HG02571 (cell line): ENCODE measurements at regions not wholly inside any gene's neighbourhood (a gene's known extent, or its start where the extent isn't known, plus 50 kb on each side); places are given as distances from the start of the nearest gene placed in this dataset.

Source experiments
- ATAC-seq: cut with Tn5 transposase; IDR thresholded peaks from one replicate; pipeline ENCODE4 v1.9.1; 2021; ENCODE audit warnings: mild to moderate bottlenecking, moderate library complexity; ENCODE audit not compliant: unreplicated experiment

DNA sequence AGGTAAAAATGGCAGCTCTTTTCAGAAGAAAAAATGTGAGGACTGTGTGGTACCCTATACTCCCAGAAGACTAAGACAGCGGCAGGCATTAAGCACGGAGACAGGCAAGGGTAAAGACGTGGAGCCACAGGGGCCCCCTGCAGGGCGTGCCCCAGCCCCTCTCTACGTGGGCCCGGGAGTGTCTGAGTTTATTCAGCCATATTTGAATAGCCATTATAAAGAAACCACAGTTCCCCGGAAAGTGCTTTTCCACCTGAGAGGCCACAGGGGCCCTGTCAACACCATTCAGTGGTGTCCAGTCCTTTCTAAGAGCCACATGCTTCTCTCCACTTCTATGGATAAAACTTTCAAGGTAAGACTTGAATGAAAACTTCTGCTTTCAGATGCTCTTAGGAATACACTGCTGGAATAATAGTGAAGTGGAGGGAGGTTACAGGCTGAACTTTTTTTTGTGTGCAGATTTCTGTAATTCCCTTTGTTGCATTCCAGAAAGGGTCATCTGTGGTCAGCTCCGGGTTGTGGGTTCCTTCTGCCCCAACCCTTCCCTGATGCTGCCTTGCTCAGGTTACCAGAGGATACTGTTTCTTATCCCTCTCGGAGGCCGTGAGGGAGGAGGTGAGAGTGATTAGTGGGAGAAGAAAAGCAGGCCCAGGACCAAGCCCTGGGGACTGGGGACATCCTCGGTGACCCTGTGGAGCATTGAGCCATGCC is 58.4 kb downstream of the SLC25A47 start:
- ATAC-seq: no peak

- ATAC-seq: no peak
Measured at GRCh38 chr14:100382106-100382455, 58.9 kb downstream of the SLC25A47 start.

- no peak for ATAC-seq
Measured at GRCh38 chr14:100383727-100384158, 60.6 kb downstream of the SLC25A47 start.

DNA sequence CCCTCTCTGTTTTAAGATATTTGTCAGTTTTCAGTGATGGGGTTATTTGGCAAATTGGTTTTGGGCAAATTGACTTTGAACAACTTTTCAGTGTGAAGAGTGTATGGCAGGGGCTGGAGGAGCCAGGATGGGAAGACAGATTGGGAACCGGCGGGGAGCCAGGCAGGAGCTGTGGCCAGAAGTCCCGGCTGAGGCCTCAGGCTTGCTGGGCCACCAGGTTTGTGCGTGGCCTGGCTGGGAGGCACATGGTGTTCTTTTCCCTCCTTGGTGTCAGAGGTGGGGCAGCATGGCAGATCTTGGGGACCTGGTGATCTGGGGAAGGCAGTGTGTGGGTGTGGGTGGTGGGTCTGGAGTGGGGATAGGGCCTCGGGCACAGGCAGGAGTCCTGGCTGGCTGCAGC is 61.1 kb downstream of the SLC25A47 start:
- ATAC-seq: no peak

GRCh38 chr14:100384819-100385813 is 62.0 kb downstream of the SLC25A47 start:
- no peak for ATAC-seq

DNA sequence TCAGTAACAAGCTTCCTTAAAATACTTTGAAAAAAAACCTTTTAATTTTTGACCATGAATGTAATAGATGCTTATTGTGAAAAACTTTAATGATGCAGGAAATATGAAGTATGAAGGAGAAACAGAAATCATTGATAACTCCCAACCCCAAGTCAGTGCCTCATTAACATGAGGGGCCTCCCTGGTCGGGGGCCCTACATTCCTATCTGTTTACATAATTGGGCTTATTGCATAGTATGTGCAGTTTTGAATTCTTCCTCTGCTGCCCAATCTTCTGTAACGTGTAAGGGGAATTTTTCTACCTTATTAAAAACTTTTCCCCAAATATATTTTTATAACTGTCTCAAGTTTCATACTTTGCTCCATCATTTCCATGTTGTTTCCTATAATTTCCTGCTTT is 63.0 kb downstream of the SLC25A47 start:
- ATAC-seq: no peak

GRCh38 chr14:100386846-100387245 is 63.7 kb downstream of the SLC25A47 start:
- ATAC-seq: no peak

DNA sequence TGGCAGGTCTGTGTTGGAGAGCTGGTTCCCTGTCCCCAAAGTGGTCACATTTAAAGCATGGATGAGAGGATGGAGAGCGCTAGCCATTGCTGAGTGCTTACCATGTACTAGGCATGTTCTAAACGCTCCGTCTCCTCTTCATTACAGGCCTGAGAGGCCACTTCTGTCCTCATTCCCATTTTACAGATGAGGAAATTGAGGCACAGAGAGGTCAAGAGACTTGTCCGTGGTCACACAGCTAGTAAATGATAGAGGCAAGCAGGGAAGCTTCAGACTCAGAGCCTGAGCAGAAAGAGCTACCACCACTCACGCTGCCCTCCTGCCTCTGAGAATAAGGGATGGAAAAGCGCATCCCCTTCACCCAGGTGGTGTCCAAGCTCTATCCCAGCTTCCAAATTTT is 64.3 kb downstream of the SLC25A47 start:
- no peak for ATAC-seq

DNA sequence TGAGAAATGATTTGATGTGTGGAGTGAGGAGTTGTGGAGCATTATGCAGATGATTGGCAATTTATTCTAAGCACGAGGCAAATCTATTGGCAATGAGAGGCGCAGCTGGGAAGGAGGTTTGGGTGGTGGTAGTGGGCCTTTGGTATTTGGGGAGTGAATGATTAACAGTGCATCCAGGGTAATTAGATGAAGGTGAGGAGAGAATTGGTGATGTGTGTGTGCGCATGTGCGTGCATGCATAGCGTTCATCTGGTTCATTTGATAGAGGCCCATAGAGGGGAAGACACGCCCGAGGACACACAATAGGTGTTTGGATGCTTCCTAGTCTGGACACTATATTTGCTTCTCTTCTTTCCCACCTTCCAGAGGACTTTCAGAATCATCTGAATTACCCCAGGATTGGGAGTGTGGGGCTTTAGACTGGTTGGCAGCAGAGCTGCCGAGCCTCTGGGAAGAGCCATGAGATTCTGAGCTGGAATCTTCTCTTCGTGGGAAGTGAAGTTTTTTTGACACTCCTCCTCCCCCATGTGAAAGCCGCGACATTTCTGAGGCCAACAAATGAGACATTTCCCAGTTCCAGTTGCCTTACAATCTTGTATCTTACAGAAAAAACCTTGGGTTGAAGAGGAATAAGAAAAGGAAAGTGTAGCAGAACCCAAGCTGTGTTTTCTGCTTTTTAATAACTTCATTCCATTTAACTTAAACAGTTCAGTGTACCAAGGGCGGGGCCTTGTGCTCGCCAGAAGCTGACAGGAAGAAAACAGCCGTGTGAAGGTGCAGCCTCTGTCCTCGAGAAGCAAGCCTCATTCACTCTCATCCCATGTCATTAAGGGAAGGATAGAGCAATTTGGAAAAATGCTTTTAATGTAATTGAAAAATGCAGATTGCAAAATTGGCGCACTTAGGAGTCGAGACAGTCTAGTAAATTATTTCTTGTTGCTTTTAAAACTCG is 65.2 kb downstream of the SLC25A47 start:
- no peak for ATAC-seq

DNA sequence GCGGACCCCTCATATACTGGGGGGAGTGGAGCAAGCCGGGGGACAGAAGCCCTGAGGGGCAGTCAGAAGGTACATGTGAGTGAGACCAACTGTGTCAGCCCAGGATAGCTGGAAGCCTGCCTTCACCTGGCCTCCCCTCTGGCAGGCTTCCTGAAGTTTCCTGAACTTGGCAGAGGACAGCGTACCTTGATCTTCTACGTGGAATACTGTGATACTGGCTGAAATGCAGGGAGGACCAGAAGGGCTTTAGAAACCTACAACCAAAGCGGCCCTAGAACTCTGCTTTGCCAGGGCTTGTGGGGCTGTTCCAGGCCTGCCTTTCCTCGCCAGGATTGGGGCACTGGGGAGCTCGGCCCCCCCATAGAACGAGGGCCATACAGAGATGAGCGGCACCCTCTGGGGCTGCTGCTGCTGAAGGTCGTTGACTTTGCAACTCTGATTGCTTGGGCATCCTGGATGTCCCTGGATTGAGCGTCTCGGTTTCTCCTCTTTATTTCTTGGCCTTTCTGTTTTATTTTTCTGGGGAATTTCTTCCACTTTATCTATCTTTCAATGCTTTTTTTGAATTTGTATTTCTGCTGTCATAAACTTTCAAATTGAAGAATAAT is 66.5 kb downstream of the SLC25A47 start:
- ATAC-seq: no peak

DNA sequence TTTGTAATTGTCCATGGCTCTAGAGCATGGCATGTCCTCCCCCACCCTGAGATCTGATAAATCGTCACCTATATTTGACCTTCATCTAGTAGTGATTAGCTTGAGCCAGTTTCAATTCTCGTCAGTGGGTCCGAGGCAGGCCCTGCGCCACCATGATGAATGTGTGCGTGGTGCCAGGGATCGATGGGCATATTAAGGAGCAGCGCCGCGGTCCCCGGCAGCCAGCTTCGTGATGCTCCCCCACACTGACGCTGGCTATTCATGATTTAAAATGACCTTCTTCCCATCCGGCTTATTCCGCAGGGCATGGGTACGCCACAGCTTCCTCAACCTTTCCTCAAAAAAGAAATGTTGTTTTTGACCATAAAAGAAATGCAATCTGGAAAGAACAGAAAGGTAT is 68.0 kb downstream of the SLC25A47 start:
- ATAC-seq: no peak

DNA sequence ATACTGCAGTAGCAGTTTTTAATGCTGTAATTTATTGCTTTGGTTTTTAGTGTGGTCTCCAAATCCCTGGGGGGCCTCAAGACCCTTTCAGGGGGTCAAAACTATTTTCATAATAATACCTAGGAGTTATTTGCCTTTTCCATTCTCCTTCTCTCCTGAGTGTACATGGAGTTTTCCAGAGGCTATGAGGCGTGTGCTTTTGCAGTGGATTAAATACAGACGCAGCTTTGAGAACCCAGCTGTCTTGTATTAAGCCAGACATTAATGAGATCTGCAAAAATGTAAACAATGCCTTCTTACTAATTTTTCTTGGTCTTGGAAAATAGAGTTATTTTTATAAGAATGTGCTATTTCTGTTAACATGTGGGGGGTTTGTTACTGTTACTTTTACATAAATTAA is 68.6 kb downstream of the SLC25A47 start:
- no peak for ATAC-seq

DNA sequence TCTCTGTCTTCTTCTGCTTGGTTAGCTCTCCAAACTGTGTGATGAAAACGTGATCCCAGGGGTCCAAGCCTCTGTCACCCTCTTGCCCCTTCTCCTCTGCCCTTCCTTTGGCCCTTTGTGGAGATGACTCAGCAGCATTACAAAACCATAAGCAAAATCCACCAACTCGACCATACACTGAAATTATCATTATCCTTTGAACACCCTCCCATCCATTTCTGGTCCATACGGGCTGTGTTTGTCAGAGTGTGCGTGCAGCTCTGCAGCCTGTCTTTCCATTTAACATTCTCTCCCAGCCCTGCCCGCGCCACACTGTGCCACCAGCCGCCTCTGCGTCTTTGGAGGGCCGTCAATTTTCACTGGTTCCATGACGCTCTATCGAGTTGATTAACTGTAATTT is 69.2 kb downstream of the SLC25A47 start:
- no peak for ATAC-seq

GRCh38 chr14:100393362-100393761 is 70.2 kb downstream of the SLC25A47 start:
- no peak for ATAC-seq

DNA sequence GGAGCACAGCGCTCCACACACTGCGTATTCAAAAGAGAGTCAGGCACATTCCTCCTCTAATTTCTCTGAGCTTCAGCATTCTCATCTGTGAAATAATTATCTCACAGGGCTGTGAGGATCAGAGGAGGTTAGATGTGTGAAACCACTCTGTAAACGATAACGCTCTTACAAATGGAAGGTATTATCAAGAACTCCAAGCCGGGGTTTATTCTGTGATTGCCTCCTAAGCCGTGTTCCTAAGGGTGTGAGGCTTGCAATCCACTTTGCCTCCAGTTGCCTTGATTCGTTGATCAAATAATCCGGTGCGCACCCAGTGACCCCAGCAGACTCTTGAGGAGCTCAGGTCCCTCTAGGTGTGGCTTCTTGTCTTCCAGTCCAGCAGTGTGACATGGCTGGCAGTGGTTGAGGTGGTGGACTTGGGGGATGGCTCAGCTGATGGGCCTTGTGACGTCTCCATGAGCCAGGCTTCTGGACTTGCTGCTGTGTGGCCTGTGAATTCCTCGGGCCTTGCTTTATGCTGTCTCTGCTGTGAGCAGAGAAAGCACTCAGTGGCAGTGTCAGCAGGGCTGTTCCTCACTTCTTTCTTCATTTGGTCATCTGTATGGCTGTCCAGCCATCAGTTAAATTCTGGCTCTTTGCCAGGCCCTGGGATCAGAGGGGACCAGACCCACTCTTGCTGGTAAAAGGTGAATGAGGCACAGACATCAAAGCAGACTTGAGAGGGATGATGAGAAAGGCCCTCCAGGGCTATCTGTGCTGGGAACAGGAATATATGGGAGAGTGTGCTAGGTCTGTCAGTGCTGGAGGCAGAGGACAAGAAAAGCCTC is 71.0 kb downstream of the SLC25A47 start:
- ATAC-seq: no peak

GRCh38 chr14:100394886-100395672 is 71.9 kb downstream of the SLC25A47 start:
- ATAC-seq: no peak

DNA sequence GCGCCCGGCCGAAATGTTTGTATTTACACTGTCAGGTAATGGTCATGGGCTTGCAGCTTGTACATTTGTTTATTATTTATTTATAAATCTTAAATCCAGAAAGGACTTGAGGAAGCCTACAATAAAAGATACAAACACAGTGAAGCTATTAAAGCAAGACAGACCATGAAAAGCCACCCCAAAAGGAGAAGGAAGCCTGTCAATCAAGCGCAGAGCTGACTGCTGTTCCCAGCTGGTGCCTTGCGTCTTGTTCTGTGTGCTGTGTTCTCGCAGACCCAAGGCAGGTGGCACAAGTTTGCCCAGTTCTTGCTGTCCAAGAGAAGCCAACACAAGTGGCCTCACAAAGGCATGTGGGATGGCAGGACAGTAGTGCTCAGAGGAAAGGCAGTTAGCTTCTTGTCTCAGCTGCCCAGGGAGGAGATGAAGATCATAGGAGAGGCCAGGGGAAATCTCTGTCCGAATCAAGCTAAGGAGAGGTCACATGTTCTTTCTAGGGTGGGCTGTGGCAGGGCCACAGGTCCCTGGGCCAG is 73.2 kb downstream of the SLC25A47 start:
- no peak for ATAC-seq

GRCh38 chr14:100397005-100397404 is 73.9 kb downstream of the SLC25A47 start:
- ATAC-seq: no peak

- ATAC-seq: no peak
Measured at GRCh38 chr14:100398044-100398443, 74.9 kb downstream of the SLC25A47 start.
